ENCODE measurements at regions not wholly inside any gene's neighbourhood (a gene's known extent, or its start where the extent isn't known, plus 50 kb on each side); places are given as distances from the start of the nearest gene placed in this dataset.
"Not testable (repeated sequence)": the region's sequence is repeated elsewhere in the genome, so short reads cannot be mapped to it uniquely, and the experiment has no call there.

- not testable (repeated sequence) for TF ChIP-seq CTCF, POLR2A (IDR thresholded peaks at IDR 0.05)
Observed at GRCh38 chr5:152159894-152160293, 235.2 kb upstream of the GLRA1 start.
